GM12872 (cell line): ENCODE measurements at regions not wholly inside any gene's neighbourhood (a gene's known extent, or its start where the extent isn't known, plus 50 kb on each side); places are given as distances from the start of the nearest gene placed in this dataset.

Experiments used
- CTCF ChIP-seq: IDR thresholded peaks from 3 replicates; pipeline ENCODE4 v1.5.1; 2011; ENCODE audit warnings: low read depth, mild to moderate bottlenecking, low read length, moderate library complexity; ENCODE audit not compliant: insufficient read depth

- no peak for TF ChIP-seq CTCF
These were observed 224.4 kb upstream of the SASH1 start for GRCh38 chr6:148118244-148118643.

GRCh38 chr6:148128014-148128730 lies 214.5 kb upstream of the SASH1 start:
- no peak for TF ChIP-seq CTCF

GRCh38 chr6:148134592-148134991 lies 208.0 kb upstream of the SASH1 start:
- no peak for TF ChIP-seq CTCF

GRCh38 chr6:148136586-148136985 lies 206.1 kb upstream of the SASH1 start:
- TF ChIP-seq CTCF = no peak

GRCh38 chr6:148137652-148138051 lies 205.0 kb upstream of the SASH1 start:
- TF ChIP-seq CTCF = no peak

- no peak for TF ChIP-seq CTCF
These were observed 204.1 kb upstream of the SASH1 start for GRCh38 chr6:148138573-148138972.

- TF ChIP-seq CTCF = no peak
These were observed 201.7 kb upstream of the SASH1 start for GRCh38 chr6:148140772-148141557.
